ENCODE measurements at regions not wholly inside any gene's neighbourhood (a gene's known extent, or its start where the extent isn't known, plus 50 kb on each side); places are given as distances from the start of the nearest gene placed in this dataset.

- TF ChIP-seq CTCF (IDR thresholded peaks at IDR 0.05): no peak
- TF ChIP-seq ZFX (IDR thresholded peaks at IDR 0.05; ENCODE audit: borderline replicate concordance): no peak
Observed at GRCh38 chr5:3143382-3143781, 391.9 kb upstream of the IRX2 start.
